Left lung (tissue), 4 donors: ENCODE measurements at regions not wholly inside any gene's neighbourhood (a gene's known extent, or its start where the extent isn't known, plus 50 kb on each side); places are given as distances from the start of the nearest gene placed in this dataset.

Experiments used
- ATAC-seq: fragments of 200-7000 bp; cut with Tn5 transposase; one replicate; pipeline ENCODE4 v1.9.1; 2020; ENCODE audit warnings: moderate library complexity
- DNase-seq, 4 donors: peaks; one replicate each; pipeline ENCODE4 v3.0.0-alpha.2; 2013 to 2020
- H3K27ac ChIP-seq, 2 donors: fragments of 200-600 bp; sonication (generic) in 1 of 2; one replicate each; pipeline versions ENCODE4 v1.5.0 to v1.8.0; 2020 to 2021
- H3K27me3 ChIP-seq, 2 donors: fragments of 200-600 bp; sonication (generic) in 1 of 2; one replicate each; pipeline versions ENCODE4 v1.5.0 to v1.8.0; 2020 to 2021
- H3K36me3 ChIP-seq, 2 donors: fragments of 200-600 bp; sonication (generic) in 1 of 2; one replicate each; pipeline versions ENCODE4 v1.5.0 to v1.8.0; 2020 to 2021
- H3K4me1 ChIP-seq, 2 donors: fragments of 200-600 bp; one replicate each; pipeline ENCODE4 v1.8.0; 2021
- H3K4me3 ChIP-seq, 2 donors: fragments of 200-600 bp; sonication (generic) in 1 of 2; one replicate each; pipeline versions ENCODE4 v1.5.0 to v1.8.0; 2020 to 2021; ENCODE audit warnings: mild to moderate bottlenecking in 1 of 2
- H3K9me3 ChIP-seq, 2 donors: fragments of 200-600 bp; sonication (generic) in 1 of 2; one replicate each; pipeline versions ENCODE4 v1.5.0 to v1.8.0; 2020 to 2021
- CTCF ChIP-seq, 2 donors: fragments of 200-600 bp; sonication (generic) in 1 of 2; IDR thresholded peaks; one replicate each; pipeline versions ENCODE4 v1.5.0 to v1.8.0; 2021; ENCODE audit warnings: antibody characterized with exemption in 2 of 2
- intact Hi-C, 2 donors: fragments of 100-400 bp; cut with DNase I; formaldehyde crosslinking; loops; one replicate each; pipeline versions ENCODE4 v1.11.2 to v1.14.2; 2022
- donor health status: DM: no; HTN: yes; CAD: no.
- donor health status: DM: no; HTN: no; CAD: no.

- no peaks in the 10 kb centered on the region for H3K9me3 ChIP-seq
- H3K27me3 ChIP-seq: no peaks in the 10 kb centered on the region
- H3K36me3 ChIP-seq: no peaks in the 10 kb centered on the region
- H3K4me3 ChIP-seq: no peak overlapping the region
- no peak for TF ChIP-seq CTCF (IDR thresholded peaks at IDR 0.05)
- H3K27ac ChIP-seq: no peak overlapping the region
- intact Hi-C loops: no loop called here
- no peak for ATAC-seq
- DNase-seq: no peak
- H3K4me1 ChIP-seq: peaks cover 0 to 31% of the 10 kb centered on the region in 2 donors
Measured at GRCh38 chr2:239609162-239609561, 208.3 kb upstream of the HDAC4 start.

- no peak for ATAC-seq
- no peak overlapping the region for H3K27ac ChIP-seq
- H3K9me3 ChIP-seq: no peaks in the 10 kb centered on the region
- TF ChIP-seq CTCF (IDR thresholded peaks at IDR 0.05): no peak
- H3K27me3 ChIP-seq: no peaks in the 10 kb centered on the region
- intact Hi-C loops: no loop called here
- H3K4me1 ChIP-seq: peaks cover 0 to 31% of the 10 kb centered on the region in 2 donors
- no peaks in the 10 kb centered on the region for H3K36me3 ChIP-seq
- no peak for DNase-seq
- H3K4me3 ChIP-seq: no peak overlapping the region
Measured at GRCh38 chr2:239608723-239609122, 207.9 kb upstream of the HDAC4 start.

- intact Hi-C loops: no loop called here
- no peak for TF ChIP-seq CTCF (IDR thresholded peaks at IDR 0.05)
- Histone ChIP-seq H3K4me1 (peaks cover 0 to 31% of the 10 kb centered on the region in 2 donors), H3K4me3 (no peak overlapping the region), H3K27ac (peak overlapping the region in 1 of 2 donors; percentile 5), H3K27me3 (no peaks in the 10 kb centered on the region), H3K36me3 (no peaks in the 10 kb centered on the region), H3K9me3 (no peaks in the 10 kb centered on the region)
- DNase-seq (no peak), ATAC-seq (no peak)
Measured at GRCh38 chr2:239608260-239608659, 207.4 kb upstream of the HDAC4 start.

GRCh38 chr2:239607517-239608191 lies 206.8 kb upstream of the HDAC4 start:
- ATAC-seq (no peak), DNase-seq (no peak)
- Histone ChIP-seq H3K36me3 (no peaks in the 10 kb centered on the region), H3K4me1 (peaks cover 0 to 33% of the 10 kb centered on the region in 2 donors), H3K27me3 (no peaks in the 10 kb centered on the region), H3K27ac (peak overlapping the region in 1 of 2 donors; percentile 5), H3K4me3 (no peak overlapping the region), H3K9me3 (no peaks in the 10 kb centered on the region)
- no peak for TF ChIP-seq CTCF (IDR thresholded peaks at IDR 0.05)
- intact Hi-C loops: no loop called here

GRCh38 chr2:239606741-239607516 lies 206.1 kb upstream of the HDAC4 start:
- intact Hi-C loops: no loop called here

More at GRCh38 chr2:239606741-239607516, 206.1 kb upstream of the HDAC4 start:
- H3K36me3 ChIP-seq: no peaks in the 10 kb centered on the region
- peaks cover 0 to 40% of the 10 kb centered on the region in 2 donors for H3K4me1 ChIP-seq
- DNase-seq: no peak
- no peaks in the 10 kb centered on the region for H3K9me3 ChIP-seq
- peak overlapping the region in 1 of 2 donors; percentile 51 for H3K27ac ChIP-seq
- H3K27me3 ChIP-seq: no peaks in the 10 kb centered on the region
- H3K4me3 ChIP-seq: no peak overlapping the region
- no peak for TF ChIP-seq CTCF (IDR thresholded peaks at IDR 0.05)
- no peak for ATAC-seq
